ENCODE measurements at regions not wholly inside any gene's neighbourhood (a gene's known extent, or its start where the extent isn't known, plus 50 kb on each side); places are given as distances from the start of the nearest gene placed in this dataset.

DNA sequence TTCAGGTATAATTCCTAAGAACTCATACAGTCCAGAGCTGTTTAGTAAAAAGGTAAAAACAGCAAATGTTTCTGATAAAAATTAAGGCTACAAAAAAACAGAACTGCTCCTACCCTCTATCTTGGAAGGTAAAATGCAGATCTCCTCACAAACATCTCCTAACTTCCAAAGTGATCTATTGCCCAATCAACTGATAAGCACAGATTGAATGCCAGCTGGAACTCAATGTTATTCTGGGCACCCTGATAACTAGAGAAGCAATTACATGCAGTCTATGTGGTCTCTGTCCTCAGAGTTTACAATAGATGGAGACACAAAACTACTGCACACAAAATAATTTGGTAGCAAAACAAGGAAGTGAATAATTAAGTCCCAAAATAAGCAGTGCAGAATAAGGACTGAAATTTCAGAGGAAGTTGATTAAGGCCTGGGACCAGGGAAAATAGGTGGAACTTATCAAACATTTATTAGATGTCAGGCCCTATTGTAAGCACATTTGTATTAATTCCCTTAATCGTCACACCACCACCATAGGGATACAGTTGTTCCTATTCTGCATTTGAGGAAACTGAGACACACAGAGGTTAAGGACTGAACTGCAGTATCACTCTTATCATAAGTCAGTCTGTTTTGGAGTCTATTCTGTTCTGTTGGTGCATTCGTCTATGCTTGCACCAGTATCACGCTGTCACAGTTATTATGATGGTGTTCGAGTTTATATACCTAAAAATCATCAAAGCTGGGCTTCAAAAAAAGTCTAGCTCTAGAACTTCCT lies 102.2 kb upstream of the TARS1 start:
- Histone ChIP-seq H3K27me3 (ENCODE audit: control insufficient read depth in 2 of 2, insufficient read depth in 2 of 2, low read length in 2 of 2) (no peaks in the 10 kb centered on the region), H4K20me1 (replicated peaks; ENCODE audit: control insufficient read depth, insufficient read depth, low read length) (no peaks in the 10 kb centered on the region), H3K9me3 (replicated peaks; ENCODE audit: control insufficient read depth, insufficient read depth, low read depth, low read length) (no peaks in the 10 kb centered on the region), H3K27ac (ENCODE audit: extremely low read depth, low read depth, low read length) (no peak overlapping the region), H3K9ac (ENCODE audit: insufficient read depth in 1 of 2, low read depth in 2 of 2, low read length in 2 of 2) (no peak overlapping the region), H3K9me1 (ENCODE audit: control insufficient read depth, insufficient read depth, low read length) (no peaks in the 10 kb centered on the region), H3K4me3 (no peak overlapping the region), H3K79me2 (ENCODE audit: control insufficient read depth, insufficient read depth, low read length) (no peaks in the 10 kb centered on the region), H3K36me3 (ENCODE audit: control insufficient read depth, insufficient read depth, low read length) (no peaks in the 10 kb centered on the region), H2AFZ (ENCODE audit: low read depth, low read length) (no peak overlapping the region), H3K4me1 (replicated peaks in 1 of 2; ENCODE audit: control insufficient read depth in 2 of 2, insufficient read depth in 2 of 2, low read length in 2 of 2) (no peaks in the 10 kb centered on the region), H3K4me2 (ENCODE audit: insufficient read depth, low read length) (no peak overlapping the region)
- no TSS peak for BruUV-seq (replicated peaks)
- ChIA-PET POLR2A (no interaction called here), CTCF (ENCODE audit: low intra/inter-chr PET ratio) (no interaction called here)
- in situ Hi-C loops (cut with MboI) (no loop called here), intact Hi-C loops (cut with micrococcal nuclease) (no loop called here)
- TF ChIP-seq, protein P1, sequence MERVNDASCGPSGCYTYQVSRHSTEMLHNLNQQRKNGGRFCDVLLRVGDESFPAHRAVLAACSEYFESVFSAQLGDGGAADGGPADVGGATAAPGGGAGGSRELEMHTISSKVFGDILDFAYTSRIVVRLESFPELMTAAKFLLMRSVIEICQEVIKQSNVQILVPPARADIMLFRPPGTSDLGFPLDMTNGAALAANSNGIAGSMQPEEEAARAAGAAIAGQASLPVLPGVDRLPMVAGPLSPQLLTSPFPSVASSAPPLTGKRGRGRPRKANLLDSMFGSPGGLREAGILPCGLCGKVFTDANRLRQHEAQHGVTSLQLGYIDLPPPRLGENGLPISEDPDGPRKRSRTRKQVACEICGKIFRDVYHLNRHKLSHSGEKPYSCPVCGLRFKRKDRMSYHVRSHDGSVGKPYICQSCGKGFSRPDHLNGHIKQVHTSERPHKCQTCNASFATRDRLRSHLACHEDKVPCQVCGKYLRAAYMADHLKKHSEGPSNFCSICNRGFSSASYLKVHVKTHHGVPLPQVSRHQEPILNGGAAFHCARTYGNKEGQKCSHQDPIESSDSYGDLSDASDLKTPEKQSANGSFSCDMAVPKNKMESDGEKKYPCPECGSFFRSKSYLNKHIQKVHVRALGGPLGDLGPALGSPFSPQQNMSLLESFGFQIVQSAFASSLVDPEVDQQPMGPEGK (CRISPR knock-in tag; IDR thresholded peaks at IDR 0.05; ENCODE audit: borderline replicate concordance), result no peak
- TF ChIP-seq ZFX (CRISPR knock-in tag; IDR thresholded peaks at IDR 0.05), result no peak
- peak; percentile 26 for TF ChIP-seq CEBPB (tag; IDR thresholded peaks at IDR 0.05)
- TF ChIP-seq CEBPG (CRISPR knock-in tag; IDR thresholded peaks at IDR 0.05), result no peak
- TF ChIP-seq CEBPG (tag; conservative IDR thresholded peaks at IDR 0.05 in 1 of 2, IDR thresholded peaks at IDR 0.05 in 1 of 2), result peak in 1 of 2 experiments; percentile 29; a peak in 1 of 4 replicates
- TF ChIP-seq, protein P2, sequence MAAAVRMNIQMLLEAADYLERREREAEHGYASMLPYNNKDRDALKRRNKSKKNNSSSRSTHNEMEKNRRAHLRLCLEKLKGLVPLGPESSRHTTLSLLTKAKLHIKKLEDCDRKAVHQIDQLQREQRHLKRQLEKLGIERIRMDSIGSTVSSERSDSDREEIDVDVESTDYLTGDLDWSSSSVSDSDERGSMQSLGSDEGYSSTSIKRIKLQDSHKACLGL (CRISPR knock-in tag; IDR thresholded peaks at IDR 0.05; ENCODE audit: borderline replicate concordance, poor library complexity, severe bottlenecking), result no peak
- no peak for TF ChIP-seq XRCC5 (IDR thresholded peaks at IDR 0.05; ENCODE audit: low read depth, low read length)
- no peak for TF ChIP-seq PRMT5 (CRISPR knock-in tag; IDR thresholded peaks at IDR 0.05)
- no peak for TF ChIP-seq ZNF175 (CRISPR knock-in tag; IDR thresholded peaks at IDR 0.05; ENCODE audit: low read depth)
- ATAC-seq, result no peak
- DNase-seq (ENCODE audit: extremely low read depth in 1 of 4, low spot score in 3 of 4), result no peak
- no peak for FAIRE-seq
- 2% methylated on average over 4 of the region's 4 CpGs for WGBS (ENCODE audit: insufficient coverage, low coverage, missing lambda C conversion rate)
